Lower lobe of right lung (tissue), 2 donors: ENCODE measurements at regions not wholly inside any gene's neighbourhood (a gene's known extent, or its start where the extent isn't known, plus 50 kb on each side); places are given as distances from the start of the nearest gene placed in this dataset.
"Not testable (repeated sequence)": the region's sequence is repeated elsewhere in the genome, so short reads cannot be mapped to it uniquely, and the experiment has no call there.

Experiments
- ATAC-seq, 2 donors: fragments of 200-7000 bp; cut with Tn5 transposase; one replicate each; pipeline ENCODE4 v1.9.1; 2020 to 2022; ENCODE audit warnings: mild to moderate bottlenecking in 2 of 2, moderate library complexity in 2 of 2
- DNase-seq: peaks from one replicate; pipeline ENCODE4 v3.0.0-alpha.2; 2020
- H3K27ac ChIP-seq: fragments of 200-600 bp; one replicate; pipeline ENCODE4 v1.8.0; 2022
- H3K27me3 ChIP-seq: fragments of 200-600 bp; one replicate; pipeline ENCODE4 v1.8.0; 2022; ENCODE audit warnings: low read depth
- H3K36me3 ChIP-seq: fragments of 200-600 bp; one replicate; pipeline ENCODE4 v1.8.0; 2022; ENCODE audit warnings: mild to moderate bottlenecking
- H3K4me1 ChIP-seq: fragments of 200-600 bp; one replicate; pipeline ENCODE4 v1.8.0; 2022
- H3K4me3 ChIP-seq: fragments of 200-600 bp; one replicate; pipeline ENCODE4 v1.8.0; 2022; ENCODE audit warnings: mild to moderate bottlenecking
- H3K9me3 ChIP-seq: fragments of 200-600 bp; one replicate; pipeline ENCODE4 v1.8.0; 2022
- CTCF ChIP-seq: fragments of 200-600 bp; IDR thresholded peaks from one replicate; pipeline ENCODE4 v1.8.0; 2022; ENCODE audit warnings: antibody characterized with exemption, mild to moderate bottlenecking
- intact Hi-C: fragments of 100-400 bp; cut with DNase I; formaldehyde crosslinking; loops from one replicate; pipeline ENCODE4 v1.11.0; 2022
- donor health status: DM: no; HTN: yes; CAD: no; lungs with severe emphysema.

GRCh38 chrX:73987166-73987565, 134.7 kb upstream of the XIST start:
- Histone ChIP-seq H3K4me1 (no peaks in the 10 kb centered on the region), H3K4me3 (no peak overlapping the region), H3K9me3 (no peaks in the 10 kb centered on the region), H3K27ac (no peak overlapping the region), H3K36me3 (no peaks in the 10 kb centered on the region), H3K27me3 (no peaks in the 10 kb centered on the region)
- DNase-seq (no peak), ATAC-seq (no peak)
- no peak for TF ChIP-seq CTCF
- intact Hi-C loops = no loop called here

- H3K27me3 ChIP-seq = no peaks in the 10 kb centered on the region
- DNase-seq (no peak), ATAC-seq (no peak)
- intact Hi-C loops = no loop called here
- H3K36me3 ChIP-seq = no peaks in the 10 kb centered on the region
- no peaks in the 10 kb centered on the region for H3K9me3 ChIP-seq
- H3K4me1 ChIP-seq = no peaks in the 10 kb centered on the region
- H3K4me3 ChIP-seq = no peak overlapping the region
- no peak overlapping the region for H3K27ac ChIP-seq
- TF ChIP-seq CTCF = no peak
Observed at GRCh38 chrX:73979551-73980131, 127.1 kb upstream of the XIST start.

- no peaks in the 10 kb centered on the region for H3K9me3 ChIP-seq
- H3K27me3 ChIP-seq = no peaks in the 10 kb centered on the region
- H3K4me1 ChIP-seq = no peaks in the 10 kb centered on the region
- ATAC-seq (no peak), DNase-seq (no peak)
- intact Hi-C loops = no loop called here
- no peak overlapping the region for H3K4me3 ChIP-seq
- no peaks in the 10 kb centered on the region for H3K36me3 ChIP-seq
- no peak for TF ChIP-seq CTCF
- H3K27ac ChIP-seq = no peak overlapping the region
Observed at GRCh38 chrX:73977542-73978169, 125.1 kb upstream of the XIST start.

- H3K27ac ChIP-seq, H3K9me3 ChIP-seq, H3K27me3 ChIP-seq, H3K36me3 ChIP-seq, DNase-seq, H3K4me1 ChIP-seq, H3K4me3 ChIP-seq, ATAC-seq, intact Hi-C loops: not testable (repeated sequence)
Observed at GRCh38 chrX:73967461-73967860, 114.9 kb upstream of the XIST start.

- intact Hi-C loops = no loop called here
- TF ChIP-seq CTCF = no peak
- H3K9me3 ChIP-seq = no peaks in the 10 kb centered on the region
- DNase-seq (no peak), ATAC-seq (no peak)
- no peak overlapping the region for H3K27ac ChIP-seq
- H3K27me3 ChIP-seq = no peaks in the 10 kb centered on the region
- no peaks in the 10 kb centered on the region for H3K4me1 ChIP-seq
- peaks cover 5% of the 10 kb centered on the region for H3K36me3 ChIP-seq
- H3K4me3 ChIP-seq = no peak overlapping the region
Observed at GRCh38 chrX:73965833-73966232, 113.3 kb upstream of the XIST start.

- Histone ChIP-seq H3K4me3 (no peak overlapping the region), H3K27ac (no peak overlapping the region), H3K27me3 (no peaks in the 10 kb centered on the region), H3K4me1 (no peaks in the 10 kb centered on the region), H3K36me3 (peaks cover 1% of the 10 kb centered on the region), H3K9me3 (no peaks in the 10 kb centered on the region)
- DNase-seq (no peak), ATAC-seq (no peak)
- no peak for TF ChIP-seq CTCF
- intact Hi-C loops = no loop called here
Observed at GRCh38 chrX:73964579-73964978, 112.1 kb upstream of the XIST start.
